GM06990 (cell line): ENCODE measurements at regions not wholly inside any gene's neighbourhood (a gene's known extent, or its start where the extent isn't known, plus 50 kb on each side); places are given as distances from the start of the nearest gene placed in this dataset.

Source experiments
- DNase-seq: peaks from one replicate; pipeline ENCODE4 v3.0.0-alpha.2; 2011; ENCODE audit not compliant: insufficient read length; ENCODE audit errors: extremely low read depth
- H3K27me3 ChIP-seq: replicated peaks from 2 replicates; pipeline ENCODE4 v1.6.0; 2011; ENCODE audit warnings: low read length; ENCODE audit not compliant: control insufficient read depth, insufficient read depth
- H3K36me3 ChIP-seq: 2 replicates; pipeline ENCODE4 v1.5.1; 2011; ENCODE audit warnings: low read length; ENCODE audit not compliant: control insufficient read depth, insufficient read depth
- H3K4me3 ChIP-seq: replicated peaks from 2 replicates; pipeline ENCODE4 v1.5.1; 2011; ENCODE audit warnings: low read depth, mild to moderate bottlenecking, control low read depth, low read length
- TF ChIP-seq, protein P1 (sequence below): IDR thresholded peaks from 2 replicates; pipeline ENCODE4 v1.5.1; 2011; ENCODE audit warnings: low read length, control low read depth, mild to moderate bottlenecking, inconsistent platforms; ENCODE audit not compliant: insufficient read depth, poor library complexity, severe bottlenecking

DNA sequence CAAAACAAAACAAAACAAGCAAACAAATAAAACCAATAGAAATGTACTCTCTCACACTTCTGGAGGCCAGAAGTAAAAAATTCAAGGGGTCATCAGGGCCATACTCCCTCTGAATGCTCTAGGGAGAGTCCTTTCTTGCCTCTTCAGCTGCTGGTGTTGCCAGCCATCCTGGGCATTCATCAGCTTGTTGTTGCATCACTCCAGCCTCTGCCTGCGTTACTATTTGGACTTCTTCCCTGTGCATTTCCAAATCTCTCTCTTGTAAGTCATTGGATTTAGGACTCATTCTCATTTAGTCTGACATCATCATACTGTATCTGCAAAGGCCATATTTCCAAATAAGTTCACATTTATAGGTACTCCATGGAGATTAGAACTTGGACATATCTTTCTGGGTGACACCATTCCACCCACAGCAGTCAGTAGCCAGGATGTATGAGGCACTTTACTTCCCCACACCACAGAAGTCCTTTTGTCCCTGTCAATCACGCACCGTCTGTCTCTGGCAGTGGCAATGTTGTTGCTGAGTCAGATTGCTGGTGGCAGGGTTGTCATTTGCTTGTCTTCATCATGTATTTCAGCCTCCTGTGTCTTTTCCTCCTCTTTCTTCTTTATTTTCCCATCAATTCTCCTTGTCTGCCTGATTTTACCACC, 151.0 kb upstream of the KCNJ6 start:
- DNase-seq = no peak
- Histone ChIP-seq H3K36me3 (no peaks in the 10 kb centered on the region), H3K4me3 (no peak overlapping the region), H3K27me3 (no peaks in the 10 kb centered on the region)
- TF ChIP-seq, protein P1, sequence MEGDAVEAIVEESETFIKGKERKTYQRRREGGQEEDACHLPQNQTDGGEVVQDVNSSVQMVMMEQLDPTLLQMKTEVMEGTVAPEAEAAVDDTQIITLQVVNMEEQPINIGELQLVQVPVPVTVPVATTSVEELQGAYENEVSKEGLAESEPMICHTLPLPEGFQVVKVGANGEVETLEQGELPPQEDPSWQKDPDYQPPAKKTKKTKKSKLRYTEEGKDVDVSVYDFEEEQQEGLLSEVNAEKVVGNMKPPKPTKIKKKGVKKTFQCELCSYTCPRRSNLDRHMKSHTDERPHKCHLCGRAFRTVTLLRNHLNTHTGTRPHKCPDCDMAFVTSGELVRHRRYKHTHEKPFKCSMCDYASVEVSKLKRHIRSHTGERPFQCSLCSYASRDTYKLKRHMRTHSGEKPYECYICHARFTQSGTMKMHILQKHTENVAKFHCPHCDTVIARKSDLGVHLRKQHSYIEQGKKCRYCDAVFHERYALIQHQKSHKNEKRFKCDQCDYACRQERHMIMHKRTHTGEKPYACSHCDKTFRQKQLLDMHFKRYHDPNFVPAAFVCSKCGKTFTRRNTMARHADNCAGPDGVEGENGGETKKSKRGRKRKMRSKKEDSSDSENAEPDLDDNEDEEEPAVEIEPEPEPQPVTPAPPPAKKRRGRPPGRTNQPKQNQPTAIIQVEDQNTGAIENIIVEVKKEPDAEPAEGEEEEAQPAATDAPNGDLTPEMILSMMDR = no peak

GRCh38 chr21:38072489-38072888, 156.2 kb upstream of the KCNJ6 start:
- no peaks in the 10 kb centered on the region for H3K27me3 ChIP-seq
- TF ChIP-seq, protein P1 = no peak
- H3K36me3 ChIP-seq = no peaks in the 10 kb centered on the region
- H3K4me3 ChIP-seq = no peak overlapping the region
- DNase-seq = no peak

- Histone ChIP-seq H3K4me3 (no peak overlapping the region), H3K27me3 (no peaks in the 10 kb centered on the region), H3K36me3 (no peaks in the 10 kb centered on the region)
- TF ChIP-seq, protein P1 = no peak
- no peak for DNase-seq
Measured at GRCh38 chr21:38075833-38076587, 159.8 kb upstream of the KCNJ6 start.

DNA sequence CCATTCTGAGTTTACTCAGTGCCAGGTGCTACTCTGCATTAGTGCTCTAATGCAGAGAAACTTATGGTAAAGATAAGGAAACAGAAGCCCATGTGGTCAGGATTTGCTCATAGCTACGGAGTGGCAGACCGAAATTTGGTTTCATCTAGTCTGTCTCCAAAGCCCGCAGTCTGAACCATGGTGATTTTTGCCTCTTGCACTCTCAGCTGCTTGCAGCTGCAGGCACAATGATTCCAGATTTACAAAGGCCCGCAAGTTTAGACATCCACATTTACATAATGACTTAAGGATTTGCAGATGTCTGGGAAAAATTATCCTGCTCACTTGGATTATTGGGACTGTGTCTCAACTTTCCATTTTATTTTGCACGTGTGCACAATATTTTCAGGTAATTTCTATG, 161.3 kb upstream of the KCNJ6 start:
- H3K36me3 ChIP-seq = no peaks in the 10 kb centered on the region
- no peaks in the 10 kb centered on the region for H3K27me3 ChIP-seq
- H3K4me3 ChIP-seq = no peak overlapping the region
- TF ChIP-seq, protein P1 = no peak
- DNase-seq = no peak

DNA sequence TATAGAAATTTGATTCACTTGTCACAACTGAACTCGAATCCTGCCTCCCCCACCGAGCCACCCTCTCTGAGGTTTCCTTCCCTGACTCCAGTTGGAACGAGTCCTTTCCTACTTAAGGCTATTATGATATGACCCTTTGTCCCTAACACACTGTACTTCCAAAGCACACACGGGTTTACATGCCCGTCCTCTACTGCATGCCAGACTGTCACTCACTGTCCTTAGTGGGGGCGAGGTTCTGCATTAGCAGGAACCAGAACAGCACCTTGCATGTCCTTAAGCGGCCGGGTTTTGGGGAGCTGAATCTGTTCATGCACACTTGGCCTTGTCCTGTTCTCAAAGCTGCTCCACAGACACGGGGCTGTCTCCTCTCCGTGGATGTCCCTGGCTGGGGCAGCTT, 164.6 kb upstream of the KCNJ6 start:
- TF ChIP-seq, protein P1 = no peak
- Histone ChIP-seq H3K4me3 (no peak overlapping the region), H3K36me3 (no peaks in the 10 kb centered on the region), H3K27me3 (no peaks in the 10 kb centered on the region)
- DNase-seq = no peak
